Endothelial cell (in vitro differentiated cells): ENCODE measurements at regions not wholly inside any gene's neighbourhood (a gene's known extent, or its start where the extent isn't known, plus 50 kb on each side); places are given as distances from the start of the nearest gene placed in this dataset.

Experiments
- DNase-seq: peaks from one replicate; pipeline ENCODE4 v3.0.0; 2021; ENCODE audit warnings: low spot score
- H3K27ac Mint-ChIP-seq: one replicate; pipeline ENCODE4 v1.8.0; 2021; ENCODE audit warnings: mixed read lengths, inconsistent platforms; ENCODE audit not compliant: unreplicated experiment
- H3K27me3 Mint-ChIP-seq: one replicate; pipeline ENCODE4 v1.8.0; 2021; ENCODE audit warnings: mild to moderate bottlenecking, moderate library complexity, mixed read lengths, inconsistent platforms; ENCODE audit not compliant: unreplicated experiment
- H3K36me3 Mint-ChIP-seq: one replicate; pipeline ENCODE4 v1.8.0; 2021; ENCODE audit warnings: mild to moderate bottlenecking, low read depth, mixed read lengths, inconsistent platforms; ENCODE audit not compliant: unreplicated experiment
- H3K4me1 Mint-ChIP-seq: one replicate; pipeline ENCODE4 v1.8.0; 2021; ENCODE audit warnings: mild to moderate bottlenecking, mixed read lengths, inconsistent platforms; ENCODE audit not compliant: unreplicated experiment
- H3K4me3 Mint-ChIP-seq: one replicate; pipeline ENCODE4 v1.8.0; 2021; ENCODE audit warnings: mild to moderate bottlenecking, mixed read lengths, inconsistent platforms; ENCODE audit not compliant: unreplicated experiment
- H3K9me3 Mint-ChIP-seq: one replicate; pipeline ENCODE4 v1.8.0; 2021; ENCODE audit warnings: mixed read lengths, inconsistent platforms; ENCODE audit not compliant: unreplicated experiment
- CTCF ChIP-seq: fragments of 200-600 bp; sonication (generic); IDR thresholded peaks from one replicate; pipeline ENCODE4 v1.5.0; 2021; ENCODE audit warnings: antibody characterized with exemption; ENCODE audit not compliant: unreplicated experiment

- Mint-ChIP-seq H3K9me3 (no peaks in the 10 kb centered on the region), H3K4me3 (no peak overlapping the region), H3K36me3 (no peaks in the 10 kb centered on the region), H3K4me1 (peaks cover 3% of the 10 kb centered on the region), H3K27ac (no peak overlapping the region), H3K27me3 (no peaks in the 10 kb centered on the region)
- no peak for DNase-seq
- TF ChIP-seq CTCF: no peak
Observed at GRCh38 chr3:34150992-34151391, 352.6 kb downstream of the PDCD6IP start.

- Mint-ChIP-seq H3K9me3 (no peaks in the 10 kb centered on the region), H3K4me3 (no peak overlapping the region), H3K27me3 (no peaks in the 10 kb centered on the region), H3K27ac (no peak overlapping the region), H3K4me1 (peaks cover 3% of the 10 kb centered on the region), H3K36me3 (no peaks in the 10 kb centered on the region)
- DNase-seq: no peak
- TF ChIP-seq CTCF: no peak
Observed at GRCh38 chr3:34152656-34153055, 354.2 kb downstream of the PDCD6IP start.

GRCh38 chr3:34155108-34155507, 356.7 kb downstream of the PDCD6IP start:
- Mint-ChIP-seq H3K27me3 (no peaks in the 10 kb centered on the region), H3K27ac (no peak overlapping the region), H3K36me3 (no peaks in the 10 kb centered on the region), H3K4me1 (peaks cover 3% of the 10 kb centered on the region), H3K9me3 (no peaks in the 10 kb centered on the region), H3K4me3 (no peak overlapping the region)
- DNase-seq: no peak
- no peak for TF ChIP-seq CTCF

GRCh38 chr3:34155666-34156065, 357.2 kb downstream of the PDCD6IP start:
- Mint-ChIP-seq H3K9me3 (no peaks in the 10 kb centered on the region), H3K4me1 (peaks cover 3% of the 10 kb centered on the region), H3K27me3 (no peaks in the 10 kb centered on the region), H3K36me3 (no peaks in the 10 kb centered on the region), H3K27ac (no peak overlapping the region), H3K4me3 (no peak overlapping the region)
- TF ChIP-seq CTCF: no peak
- DNase-seq: no peak

GRCh38 chr3:34157491-34157890, 359.1 kb downstream of the PDCD6IP start:
- Mint-ChIP-seq H3K27me3 (no peaks in the 10 kb centered on the region), H3K9me3 (no peaks in the 10 kb centered on the region), H3K4me3 (no peak overlapping the region), H3K36me3 (no peaks in the 10 kb centered on the region), H3K4me1 (no peaks in the 10 kb centered on the region), H3K27ac (no peak overlapping the region)
- no peak for TF ChIP-seq CTCF
- DNase-seq: no peak
